ENCODE measurements at regions not wholly inside any gene's neighbourhood (a gene's known extent, or its start where the extent isn't known, plus 50 kb on each side); places are given as distances from the start of the nearest gene placed in this dataset.
"Not testable (repeated sequence)": the region's sequence is repeated elsewhere in the genome, so short reads cannot be mapped to it uniquely, and the experiment has no call there.

DNA sequence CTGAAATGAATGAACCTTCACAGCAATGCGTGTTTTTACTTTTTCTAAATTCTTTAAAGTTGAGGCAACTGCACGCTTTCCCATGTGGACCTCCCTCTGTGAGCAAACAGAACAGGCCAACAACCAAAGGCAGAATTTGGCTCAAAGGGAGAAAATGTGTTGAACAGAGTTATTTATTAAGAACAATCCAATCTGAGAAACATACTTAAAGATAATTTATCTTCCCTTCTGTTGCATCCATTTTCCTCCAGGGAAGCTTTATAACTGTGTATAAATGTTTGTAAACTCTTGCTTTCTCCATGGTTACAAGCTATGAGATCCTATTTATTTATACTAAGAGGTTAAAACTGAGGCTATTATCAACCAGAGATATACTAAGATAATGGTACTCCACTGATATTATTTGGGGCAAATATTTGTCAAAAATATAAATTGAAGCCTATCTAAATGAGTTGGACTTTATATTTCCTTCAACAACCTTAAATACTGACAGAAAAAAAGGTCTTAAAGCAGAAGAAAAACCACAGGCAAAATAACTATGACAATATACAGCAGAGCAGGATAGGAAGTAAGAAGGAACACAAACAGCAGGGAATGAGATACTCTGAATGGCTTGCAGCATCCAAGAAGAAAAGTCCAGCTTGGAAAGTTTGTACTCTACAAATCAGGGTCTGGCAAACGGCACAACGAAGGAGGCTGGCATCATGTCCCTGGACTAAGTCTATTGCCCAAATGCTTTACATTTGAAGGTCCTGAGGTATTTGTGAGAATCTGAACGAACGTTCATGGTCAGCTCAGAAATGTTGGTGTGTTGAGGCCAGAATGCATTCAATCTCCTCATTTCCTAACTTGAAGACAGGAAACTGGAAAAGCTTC is 663.2 kb upstream of the INTU start:
- DNase-seq, result no peak

DNA sequence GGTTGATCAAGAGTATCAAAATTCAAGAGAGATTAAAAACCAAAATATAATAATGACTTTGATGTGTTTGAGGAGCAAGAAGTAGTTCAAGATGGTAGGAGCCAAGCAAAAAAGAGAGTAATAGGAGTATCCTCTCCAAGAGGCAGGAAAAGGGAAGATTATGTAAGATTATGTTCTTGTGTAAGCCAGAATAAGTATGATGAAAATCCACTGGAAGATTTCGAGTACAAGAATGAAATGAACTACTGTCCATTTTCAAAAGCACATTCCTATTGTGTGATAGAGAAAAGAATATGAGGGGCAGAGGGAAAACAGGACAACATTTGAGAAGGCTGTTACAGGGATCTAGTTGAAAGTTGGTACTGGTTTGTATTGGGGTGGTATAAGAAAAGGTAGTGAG is 659.6 kb upstream of the INTU start:
- DNase-seq, result no peak

DNA sequence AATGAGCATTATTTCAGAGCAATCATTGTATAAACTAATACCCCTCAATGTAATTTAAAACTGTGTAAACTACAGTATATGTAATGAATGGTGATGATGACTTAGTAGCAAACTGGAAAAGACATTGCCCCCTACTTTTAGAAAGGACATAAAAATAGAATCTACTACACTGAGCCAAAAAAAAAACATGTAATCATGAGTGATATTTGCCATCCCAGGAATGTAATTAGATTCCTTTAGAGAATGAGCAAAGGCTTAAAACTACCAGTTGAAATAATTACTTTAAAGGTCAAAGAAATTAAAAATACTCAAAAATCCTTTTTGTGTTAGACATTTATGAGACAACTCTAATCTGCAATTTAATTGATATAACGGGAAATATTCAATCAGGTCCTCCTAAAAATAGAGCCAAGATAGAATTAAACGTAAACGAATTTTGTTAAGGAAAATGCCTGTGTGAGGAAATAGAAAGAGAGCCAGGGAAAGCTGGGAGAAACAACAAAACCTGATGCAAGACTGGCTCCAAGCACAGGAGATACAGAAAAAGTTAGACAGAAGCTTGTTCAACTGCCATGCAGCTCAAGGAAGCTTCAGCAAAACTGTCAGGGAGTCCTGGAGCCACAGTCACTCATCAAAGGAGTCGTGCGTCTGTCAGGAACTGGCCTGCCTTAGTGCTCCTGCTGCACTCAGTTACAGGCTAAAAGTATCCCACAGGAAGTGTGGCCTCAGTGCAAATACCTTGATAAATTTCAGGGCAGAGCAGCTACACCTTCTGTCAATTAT is 655.7 kb upstream of the INTU start:
- no peak for DNase-seq

DNA sequence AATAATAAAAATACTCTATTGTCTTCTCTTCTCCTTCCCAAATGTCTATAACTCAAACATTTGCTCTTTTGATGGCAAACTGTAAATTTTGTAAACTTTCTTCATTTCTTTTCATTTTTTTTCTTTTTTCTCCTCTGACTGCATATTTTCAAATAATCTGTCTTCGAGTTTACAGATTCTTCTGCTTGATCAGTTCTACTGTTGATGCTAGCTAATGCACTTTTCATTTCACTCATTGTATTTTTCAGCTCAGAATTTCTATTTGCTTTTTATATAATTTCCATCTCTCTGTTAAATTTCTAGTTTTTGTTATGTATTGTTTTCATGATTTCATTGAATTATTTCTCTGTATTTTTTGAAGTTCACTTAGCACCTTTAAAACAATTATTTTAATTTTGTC is 646.8 kb upstream of the INTU start:
- DNase-seq, result no peak

DNA sequence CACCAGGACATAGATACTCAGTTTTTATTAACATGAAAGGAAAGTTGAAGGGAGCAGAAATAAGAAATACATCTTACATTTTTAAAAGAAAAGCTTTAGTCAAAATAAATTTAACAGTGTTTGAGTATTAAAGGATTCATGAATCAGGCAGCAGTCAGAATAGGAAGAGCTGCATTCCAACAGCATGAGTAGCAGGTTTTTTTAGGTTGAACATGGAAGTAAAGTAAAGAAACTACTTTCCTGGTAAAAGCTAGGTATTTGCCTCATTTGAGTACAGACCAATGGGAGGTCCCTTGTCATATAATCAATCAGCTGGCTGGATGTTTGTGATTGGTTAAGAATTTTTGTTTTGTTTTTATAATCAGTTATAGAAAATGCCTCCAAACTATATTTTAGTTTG is 645.9 kb upstream of the INTU start:
- no peak for DNase-seq

DNA sequence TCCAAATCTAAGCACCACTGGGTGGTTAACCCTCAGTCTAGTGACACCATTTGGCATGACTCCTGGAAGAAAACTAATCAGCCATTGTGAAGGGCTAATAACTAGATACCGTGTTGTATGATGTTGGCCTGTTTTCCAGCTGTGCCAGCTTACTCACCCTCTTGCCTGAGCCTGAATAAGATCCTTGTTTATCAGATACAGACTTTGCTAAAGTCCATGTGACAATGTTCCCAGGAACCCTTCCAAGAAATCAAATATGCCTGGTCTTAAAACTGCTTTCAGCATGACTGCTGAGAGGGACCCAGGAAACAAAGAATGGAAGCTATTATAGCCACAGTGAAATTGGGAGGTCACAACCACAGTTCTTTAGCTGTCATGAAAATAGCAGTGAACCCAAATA is 640.8 kb upstream of the INTU start:
- no peak for DNase-seq

DNA sequence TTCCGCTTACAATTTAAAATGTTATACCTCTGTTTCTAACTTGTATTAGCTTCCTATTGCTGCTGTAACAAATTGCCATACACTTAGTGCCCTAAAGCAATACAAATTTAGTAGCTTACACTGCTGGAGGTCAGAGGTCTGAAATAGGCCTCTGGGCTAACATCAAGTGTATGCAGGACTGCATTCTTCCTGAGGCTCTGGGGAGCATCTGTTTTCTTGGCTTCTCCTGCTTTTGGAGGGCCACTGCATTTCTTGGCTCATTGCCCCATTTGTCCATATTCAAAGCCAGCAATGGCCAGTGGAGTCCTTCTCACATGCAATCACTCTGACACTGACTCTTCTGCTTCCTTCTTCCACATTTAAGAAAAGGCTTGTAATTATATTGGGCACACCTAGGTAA is 639.8 kb upstream of the INTU start:
- no peak for DNase-seq

DNA sequence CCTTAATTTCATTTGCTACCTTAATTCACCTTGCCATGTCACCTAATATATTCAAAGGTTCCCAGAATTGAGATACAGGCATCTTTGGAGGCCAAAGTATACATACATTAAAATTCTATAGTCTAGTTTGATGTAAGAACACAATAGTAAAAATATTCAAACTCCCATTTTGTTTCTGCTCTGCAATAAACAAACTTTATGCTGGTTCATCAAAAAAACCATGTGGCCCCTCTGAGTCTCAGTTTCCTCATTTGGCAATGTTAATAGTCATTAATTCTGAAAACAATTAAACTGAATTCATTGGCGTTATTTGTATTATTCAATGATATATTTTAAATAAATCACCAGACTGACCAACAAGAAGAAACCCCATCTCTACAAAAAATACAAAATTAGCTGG is 639.4 kb upstream of the INTU start:
- no peak for DNase-seq

DNA sequence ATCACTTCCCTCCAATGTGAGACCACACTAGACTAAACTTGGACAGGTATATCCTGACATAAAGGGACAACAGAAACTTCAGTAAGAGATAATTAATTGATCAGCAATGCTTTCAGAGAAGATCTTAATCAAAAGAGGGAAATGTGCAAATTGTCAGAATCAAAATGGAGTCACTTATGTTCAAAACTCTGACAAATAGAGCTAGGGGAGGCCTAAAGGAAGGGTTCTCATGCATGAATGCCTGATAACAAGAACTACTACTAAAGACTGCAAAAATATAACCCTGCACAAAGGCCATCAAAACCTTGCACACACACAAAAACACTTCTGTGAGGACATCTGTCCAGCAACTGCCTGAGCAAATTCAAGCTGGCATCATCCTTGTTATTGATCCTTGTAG is 637.5 kb upstream of the INTU start:
- no peak for DNase-seq

DNA sequence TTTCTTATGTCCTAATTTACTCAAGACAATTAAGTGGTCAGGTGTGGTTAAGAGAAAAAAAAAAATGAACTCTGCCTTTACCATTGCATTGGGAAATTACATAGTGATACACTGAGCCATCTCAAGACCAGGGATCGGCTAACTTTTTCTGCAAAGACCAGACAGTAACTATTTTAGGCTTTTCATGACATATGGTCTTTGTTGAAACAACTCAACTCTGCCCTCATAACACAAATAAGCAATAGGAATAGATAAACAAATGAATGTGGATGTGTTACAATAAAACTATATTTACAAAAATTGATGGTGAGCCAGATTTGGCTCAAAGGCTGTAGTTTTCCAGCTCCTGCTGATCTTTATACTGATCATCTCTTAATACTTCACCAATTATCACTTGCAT is 632.6 kb upstream of the INTU start:
- no peak for DNase-seq

DNA sequence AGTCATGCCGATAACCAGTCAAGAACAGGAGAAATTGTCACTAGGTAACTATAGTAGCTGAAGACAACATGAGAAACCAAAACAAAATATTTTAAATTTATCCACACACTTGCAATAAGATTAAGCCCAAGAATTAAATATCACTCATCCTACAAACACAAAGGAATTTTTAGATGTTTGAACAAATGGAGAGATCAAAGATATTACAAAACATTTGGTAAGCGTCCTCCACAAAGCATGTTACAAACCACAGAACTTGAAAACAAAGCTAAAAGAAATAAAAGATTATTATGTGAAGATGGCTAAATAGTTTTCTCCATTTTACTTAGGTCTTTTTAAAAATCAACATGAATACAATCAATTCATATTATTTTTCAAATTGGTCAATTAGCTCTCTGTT is 631.9 kb upstream of the INTU start:
- DNase-seq, result no peak

DNA sequence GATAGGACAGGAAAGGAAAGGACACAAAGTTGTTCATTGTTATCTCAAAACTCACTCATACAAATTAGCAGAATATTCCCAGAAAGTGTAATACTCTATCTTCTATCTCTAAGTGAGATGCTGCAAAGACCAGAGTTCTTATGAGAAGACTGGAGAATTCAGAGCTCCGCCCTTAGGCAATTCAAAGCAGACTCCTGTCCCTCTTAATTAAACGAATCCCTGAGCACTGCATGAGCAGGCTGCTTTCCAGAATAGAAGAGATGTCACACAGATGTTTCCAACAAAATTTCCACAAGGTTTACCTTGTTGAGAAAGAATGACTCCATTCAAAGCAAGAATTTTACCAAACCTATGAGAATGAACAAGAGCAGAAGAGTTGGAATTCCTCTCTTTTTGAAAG is 630.8 kb upstream of the INTU start:
- no peak for DNase-seq

DNA sequence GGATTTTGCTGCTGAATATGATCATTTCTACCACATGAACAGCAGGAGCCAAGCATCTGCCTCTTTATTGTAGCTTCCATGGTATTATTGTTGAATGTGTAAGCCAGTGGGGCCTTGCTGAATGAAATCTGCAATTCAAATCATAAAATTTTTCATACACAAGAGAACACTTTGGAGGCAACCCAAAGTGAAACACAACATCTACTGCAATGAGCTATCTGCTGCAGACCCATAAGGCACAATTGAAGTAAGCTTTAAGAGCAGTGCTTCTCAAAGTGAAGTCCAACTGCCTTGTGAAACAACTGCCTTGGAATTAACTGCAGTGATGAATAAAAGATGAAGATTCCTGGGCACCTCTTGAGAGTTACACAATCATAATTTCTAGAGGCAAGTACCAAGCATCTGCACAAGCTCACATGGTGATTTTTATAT is 626.3 kb upstream of the INTU start:
- DNase-seq, result no peak

DNA sequence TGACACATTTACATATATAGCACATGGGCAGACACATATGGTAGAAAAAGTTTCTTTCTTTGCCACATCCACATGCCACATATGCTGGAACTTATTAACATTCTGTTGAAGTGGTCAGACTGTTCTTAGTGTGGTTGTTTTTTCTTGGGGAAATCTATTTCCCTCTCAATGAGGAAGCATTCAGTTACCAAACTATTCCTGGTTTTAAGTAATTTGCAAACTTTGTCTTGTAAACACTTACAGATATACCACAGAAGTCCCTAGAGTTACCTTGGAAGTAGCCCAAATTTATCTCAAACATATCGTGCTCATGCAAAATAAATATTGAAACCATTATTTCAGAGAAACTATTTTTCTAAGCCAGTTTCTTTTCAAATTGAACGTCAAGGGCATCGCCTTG is 625.5 kb upstream of the INTU start:
- no peak for DNase-seq

DNA sequence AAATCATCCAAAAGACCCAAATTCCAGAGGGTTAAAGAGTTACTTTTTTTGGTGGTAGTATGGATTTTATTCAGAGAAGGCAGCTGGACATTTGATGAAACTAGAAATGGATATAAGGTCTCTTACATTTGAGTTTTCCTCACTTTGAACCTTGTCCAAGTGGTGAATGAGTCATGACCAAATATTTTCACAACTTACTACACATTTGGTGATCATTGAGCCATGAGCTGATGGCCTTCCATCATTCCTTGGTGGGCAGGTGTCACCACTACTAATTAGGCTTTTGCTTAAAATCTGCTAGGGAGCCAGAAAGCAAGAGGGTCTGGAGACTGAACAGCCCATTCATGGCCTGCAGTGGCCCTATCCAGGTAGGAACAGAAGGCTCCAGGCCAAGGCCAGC is 620.2 kb upstream of the INTU start:
- no peak for DNase-seq

DNA sequence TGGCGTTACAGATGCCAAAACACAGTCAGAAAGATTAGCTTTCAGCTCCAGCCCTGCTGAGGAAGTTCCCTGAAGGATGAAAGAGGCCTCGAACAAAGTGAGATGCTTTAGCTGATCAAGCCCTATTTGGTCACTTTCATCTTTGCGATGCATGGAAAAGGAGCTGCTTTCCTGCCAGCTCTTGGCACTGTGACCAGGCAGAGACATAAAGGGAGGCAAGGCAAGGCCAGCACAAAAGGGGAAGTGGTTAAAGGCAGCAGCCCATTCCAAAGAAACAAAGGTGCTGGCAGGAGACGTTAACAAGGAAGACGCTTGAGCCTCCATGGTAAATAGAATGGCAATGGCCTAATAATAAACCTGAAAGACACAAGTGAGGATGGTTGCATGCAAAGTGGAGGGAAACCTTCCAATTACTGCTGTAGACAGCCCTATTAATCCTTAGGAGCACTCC is 617.1 kb upstream of the INTU start:
- DNase-seq, result no peak

DNA sequence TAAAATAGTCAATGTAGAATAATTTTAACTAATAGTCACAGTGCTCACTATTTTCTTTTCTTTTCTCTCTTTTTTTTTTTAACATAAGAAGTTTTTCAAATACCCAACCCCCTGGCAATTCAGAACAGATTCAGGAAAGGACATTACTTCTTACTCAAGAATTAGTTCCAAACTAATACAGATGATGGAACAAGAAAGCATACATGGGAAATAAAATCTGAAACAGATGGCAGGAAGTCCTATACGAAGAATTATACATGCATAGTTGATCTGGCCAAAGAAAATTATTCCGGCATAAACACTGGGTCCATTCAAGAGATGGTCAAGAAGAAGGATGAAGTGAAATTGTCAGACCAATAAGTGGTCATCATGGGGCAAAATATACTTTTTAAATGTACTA is 614.4 kb upstream of the INTU start:
- DNase-seq, result no peak

DNA sequence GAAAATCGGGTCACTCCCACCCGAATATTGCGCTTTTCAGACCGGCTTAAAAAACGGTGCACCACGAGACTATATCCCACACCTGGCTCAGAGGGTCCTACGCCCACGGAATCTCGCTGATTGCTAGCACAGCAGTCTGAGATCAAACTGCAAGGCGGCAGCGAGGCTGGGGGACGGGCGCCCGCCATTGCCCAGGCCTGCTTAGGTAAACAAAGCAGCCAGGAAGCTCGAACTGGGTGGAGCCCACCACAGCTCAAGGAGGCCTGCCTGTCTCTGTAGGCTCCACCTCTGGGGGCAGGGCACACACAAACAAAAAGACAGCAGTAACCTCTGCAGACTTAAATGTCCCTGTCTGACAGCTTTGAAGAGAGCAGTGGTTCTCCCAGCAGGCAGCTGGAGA is 611.9 kb upstream of the INTU start:
- DNase-seq, result not testable (repeated sequence)

DNA sequence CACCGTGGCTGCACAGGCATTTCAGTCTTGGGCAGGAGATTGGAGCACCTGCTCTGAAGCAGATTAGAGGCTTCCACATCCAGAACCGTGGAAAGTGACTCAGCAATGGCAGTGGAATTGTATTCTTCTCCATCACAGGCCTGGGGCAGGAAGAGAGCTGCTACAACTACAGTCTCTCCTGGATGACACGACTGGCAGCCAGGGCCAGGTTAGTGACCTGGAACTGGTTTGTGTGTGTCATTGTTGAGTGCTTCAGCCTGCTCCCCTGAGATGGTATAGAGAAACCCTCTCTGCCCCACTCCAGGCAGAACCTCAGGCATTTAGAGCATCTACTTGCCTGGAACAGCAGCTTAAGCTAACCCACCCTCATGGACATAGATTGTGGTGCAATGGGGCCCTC is 596.5 kb upstream of the INTU start:
- no peak for DNase-seq

DNA sequence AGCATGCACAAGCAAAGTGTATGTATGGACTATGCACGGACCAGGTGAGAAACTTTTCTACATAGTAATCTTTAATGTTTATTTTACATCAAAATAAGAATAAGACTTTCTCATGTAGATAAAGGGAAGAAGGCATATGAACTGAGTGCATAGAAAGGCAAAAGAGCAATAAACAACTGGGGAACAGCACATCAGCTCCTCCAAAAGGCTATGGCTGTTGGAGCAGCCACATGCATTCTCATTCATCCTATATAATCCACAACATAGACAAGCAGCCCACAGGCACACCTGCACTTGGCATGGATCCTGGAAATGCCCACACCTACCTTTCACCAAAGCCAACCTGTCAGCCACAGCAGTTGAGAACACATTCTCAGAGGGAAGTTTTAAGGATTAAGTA is 586.9 kb upstream of the INTU start:
- DNase-seq, result no peak

DNA sequence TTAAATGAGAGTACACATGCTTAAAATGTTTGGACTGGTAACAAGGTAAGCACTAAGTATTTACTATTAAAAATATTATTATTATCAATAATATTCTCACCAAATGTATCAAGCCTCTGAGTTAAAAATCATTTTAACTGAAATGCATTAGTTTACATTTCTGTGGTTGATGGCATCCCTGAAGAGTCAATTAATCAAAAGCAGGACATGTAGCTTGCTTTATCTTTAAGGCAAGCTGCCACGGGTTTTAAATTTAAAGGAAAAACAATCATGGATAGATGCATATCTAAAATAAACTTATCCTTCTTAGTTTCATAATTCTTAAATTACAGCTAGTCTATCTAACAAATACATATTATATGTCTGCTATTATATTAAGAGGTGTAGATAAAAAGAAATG is 584.8 kb upstream of the INTU start:
- DNase-seq, result no peak

DNA sequence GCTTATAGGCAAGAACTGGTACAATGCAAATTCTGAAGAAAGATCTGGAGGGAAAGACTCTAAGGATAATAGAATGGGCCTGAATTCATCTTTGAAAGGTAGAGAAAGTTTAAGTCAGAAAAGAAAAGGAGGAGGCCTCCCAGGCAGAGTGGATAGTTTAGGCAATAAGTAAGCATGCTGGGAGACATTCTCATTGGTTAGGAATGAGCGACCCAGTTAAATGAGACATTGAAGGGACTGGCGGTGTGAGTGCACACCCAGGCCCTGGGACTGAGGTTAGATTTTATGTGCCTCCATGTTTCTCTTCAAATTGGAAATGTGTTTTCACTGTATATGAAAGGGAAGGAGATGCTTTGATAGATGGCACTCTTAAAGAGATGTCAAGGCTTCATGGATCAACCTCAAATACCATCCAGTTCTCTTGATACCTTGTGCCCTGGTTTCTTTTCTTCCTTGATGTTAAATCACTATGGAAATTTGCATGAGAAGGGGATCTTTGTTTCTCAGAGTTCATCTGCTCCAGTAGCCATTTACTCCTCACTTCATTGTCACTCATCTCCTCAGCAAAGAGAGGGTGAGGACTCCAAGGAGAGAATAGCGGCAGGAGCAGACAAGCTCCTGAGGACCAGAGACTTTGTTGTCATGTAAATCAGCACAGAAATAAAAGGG is 584.2 kb upstream of the INTU start:
- DNase-seq, result no peak

DNA sequence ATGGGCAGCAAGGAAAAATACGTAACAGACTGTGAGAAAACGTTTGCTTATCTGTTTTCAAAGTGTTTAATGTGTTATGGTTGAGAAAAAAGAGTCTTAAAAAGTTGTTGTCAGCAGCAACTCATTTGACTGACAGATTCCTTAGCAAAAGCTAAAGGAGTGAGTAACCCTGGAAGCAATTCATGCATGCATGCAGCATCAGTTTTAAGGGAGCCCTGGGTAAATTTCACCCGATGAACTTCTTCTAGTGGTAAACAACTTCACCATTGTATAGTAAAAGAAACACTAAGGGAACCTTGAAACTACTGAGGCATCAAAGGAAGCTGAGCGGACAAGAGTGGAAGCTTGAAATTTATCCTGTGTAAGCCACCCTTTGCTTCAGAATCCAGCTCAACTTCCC is 583.2 kb upstream of the INTU start:
- no peak for DNase-seq

DNA sequence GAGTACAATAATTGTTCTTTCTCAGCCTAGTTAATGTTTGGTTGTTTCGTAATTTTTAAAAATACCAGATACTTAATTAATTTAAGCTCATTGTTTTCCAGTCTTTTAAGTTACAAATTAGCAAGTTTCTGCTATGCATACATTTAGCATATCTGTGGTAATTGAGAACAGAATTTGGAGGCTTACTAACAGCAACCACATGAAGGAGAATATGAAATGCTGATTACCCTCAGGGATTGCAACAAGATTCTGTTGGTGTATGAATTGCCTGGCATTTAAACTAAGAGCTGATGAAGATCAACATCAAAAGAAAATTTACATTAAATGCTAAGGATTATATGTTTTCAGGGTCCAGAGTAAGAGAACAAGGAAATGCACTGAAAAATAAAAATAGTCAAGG is 580.0 kb upstream of the INTU start:
- no peak for DNase-seq

Data from activated CD4-positive, alpha-beta T cell treated with anti-CD3 and anti-CD28 coated beads, Interleukin-10, Interleukin-2, amounts not matched to agents 100 ng/mL and 50 ng/mL, durations not matched to agents 16 hours and 8 hours (primary cell).